GM21786 (cell line): ENCODE measurements at regions not wholly inside any gene's neighbourhood (a gene's known extent, or its start where the extent isn't known, plus 50 kb on each side); places are given as distances from the start of the nearest gene placed in this dataset.
A peak's percentile ranks its signal among the peaks of the same experiment; 100 is the strongest.

Source experiments
- ATAC-seq: cut with Tn5 transposase; IDR thresholded peaks from one replicate; pipeline ENCODE4 v1.9.1; 2021; ENCODE audit not compliant: unreplicated experiment

DNA sequence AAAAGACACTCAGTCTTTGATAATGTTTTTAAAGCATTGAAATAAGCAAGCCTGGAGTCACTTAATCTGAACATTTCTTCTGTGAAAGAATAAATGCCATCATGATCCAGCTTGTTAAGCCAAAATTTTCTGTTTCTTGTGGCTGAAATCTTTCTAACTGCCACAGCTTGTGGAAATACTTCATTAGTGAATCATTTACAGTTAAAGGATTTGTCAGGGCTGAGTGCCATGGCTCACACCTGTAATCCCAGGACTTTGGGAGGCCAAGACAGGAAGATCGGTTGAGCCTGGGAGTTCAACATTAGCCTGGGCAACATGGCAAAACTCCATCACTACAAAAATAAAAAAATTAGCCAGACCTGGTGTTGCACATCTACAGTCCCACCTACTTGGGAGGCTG is 93.3 kb upstream of the PDE5A start:
- no peak for ATAC-seq

DNA sequence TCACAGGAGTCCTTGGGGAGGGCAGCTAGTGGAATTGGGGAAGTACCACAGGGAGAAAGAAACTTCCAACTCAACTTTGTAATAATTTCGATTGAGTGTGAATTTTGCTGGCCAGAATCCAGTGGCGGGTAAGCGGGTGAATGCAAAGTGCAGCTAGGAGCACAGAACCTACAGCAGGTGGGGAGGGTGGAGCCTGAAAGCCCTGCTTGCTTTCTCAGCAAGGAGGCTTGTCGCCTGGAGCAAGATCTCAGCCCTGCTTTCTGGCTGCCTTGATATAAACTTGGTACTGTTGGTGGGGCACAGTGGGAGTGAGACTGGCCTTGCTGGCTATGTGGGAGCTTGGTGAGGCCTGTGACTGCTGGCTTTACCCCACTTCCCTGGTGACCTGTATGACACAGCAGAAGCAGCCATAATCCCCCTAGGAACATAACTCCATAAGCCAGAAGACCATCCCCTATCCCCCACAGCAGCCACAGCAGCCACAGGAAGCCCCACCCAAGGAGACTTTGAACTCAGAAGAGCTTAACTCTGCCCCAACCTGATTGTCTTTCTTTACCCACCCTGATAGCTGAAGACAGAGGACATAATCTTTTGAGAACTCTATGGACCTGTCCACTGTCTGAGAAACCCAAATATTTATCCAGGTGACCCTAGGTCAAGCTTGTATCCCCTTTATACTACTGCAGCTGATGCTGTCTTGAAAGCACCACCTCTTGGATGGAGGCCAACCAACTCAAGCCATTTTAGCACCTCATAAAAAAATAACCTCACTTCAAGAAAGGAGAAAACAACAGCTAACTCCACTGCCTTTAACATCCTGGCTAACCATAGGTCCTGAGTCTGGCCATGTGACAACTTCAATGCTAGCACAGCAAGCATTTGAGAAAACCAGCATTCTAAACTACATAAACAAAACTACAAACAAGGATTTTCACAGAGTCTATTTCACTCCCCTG is 87.2 kb upstream of the PDE5A start:
- no peak for ATAC-seq

DNA sequence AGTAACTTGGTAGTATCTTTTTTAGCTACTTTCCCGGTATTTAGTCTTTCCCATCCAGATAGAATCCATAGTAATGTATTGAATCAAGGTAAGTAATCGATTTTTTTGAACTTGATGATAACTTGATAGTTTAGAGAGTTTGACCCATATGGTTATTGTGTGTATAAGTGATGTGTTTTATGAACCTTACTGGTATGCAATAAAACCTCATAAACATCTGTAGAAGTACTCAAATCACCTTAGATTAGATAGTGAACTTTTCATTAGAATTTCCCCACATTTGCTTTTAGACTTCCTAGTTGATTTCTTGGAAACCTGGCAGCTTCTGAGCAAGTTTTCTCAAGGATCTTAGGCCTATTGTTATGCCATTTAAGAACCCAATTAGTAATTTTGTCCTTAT is 80.8 kb upstream of the PDE5A start:
- ATAC-seq = no peak

DNA sequence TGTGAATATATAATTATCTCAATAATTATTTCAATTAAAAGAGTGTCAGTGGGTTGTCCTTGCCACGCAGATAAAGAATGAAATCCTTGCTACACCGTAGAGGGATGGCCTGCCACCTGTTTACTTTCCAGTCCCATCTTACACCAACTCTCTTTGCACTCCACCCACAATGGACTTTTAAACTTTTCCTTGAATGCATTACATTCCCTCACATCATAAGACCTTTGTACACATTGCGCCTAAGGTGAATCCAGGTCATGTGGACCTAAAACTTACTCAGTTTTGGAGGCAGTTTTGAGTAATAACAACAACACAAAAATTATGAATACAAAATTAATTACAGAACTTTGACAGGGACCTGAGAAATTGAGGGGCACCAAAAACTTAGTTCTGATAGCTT is 78.7 kb upstream of the PDE5A start:
- no peak for ATAC-seq

DNA sequence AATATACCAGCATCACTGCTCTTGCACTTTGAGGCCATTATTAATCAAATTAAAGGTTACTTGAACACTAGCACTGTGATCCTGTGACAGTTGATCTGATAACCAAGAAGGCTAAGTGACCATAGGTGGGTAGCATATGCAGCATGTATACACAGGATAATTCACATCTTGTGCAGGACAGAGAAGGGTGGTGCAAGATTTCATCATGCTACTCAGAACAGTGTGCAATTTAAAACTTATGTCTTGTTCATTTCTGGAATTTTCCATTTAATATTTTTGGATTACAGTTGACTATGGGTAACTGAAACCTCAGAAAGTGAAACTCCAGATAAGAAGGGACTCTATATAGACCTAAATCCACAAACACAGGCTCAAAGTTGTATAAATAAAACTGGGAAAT is 78.2 kb upstream of the PDE5A start:
- ATAC-seq = no peak

DNA sequence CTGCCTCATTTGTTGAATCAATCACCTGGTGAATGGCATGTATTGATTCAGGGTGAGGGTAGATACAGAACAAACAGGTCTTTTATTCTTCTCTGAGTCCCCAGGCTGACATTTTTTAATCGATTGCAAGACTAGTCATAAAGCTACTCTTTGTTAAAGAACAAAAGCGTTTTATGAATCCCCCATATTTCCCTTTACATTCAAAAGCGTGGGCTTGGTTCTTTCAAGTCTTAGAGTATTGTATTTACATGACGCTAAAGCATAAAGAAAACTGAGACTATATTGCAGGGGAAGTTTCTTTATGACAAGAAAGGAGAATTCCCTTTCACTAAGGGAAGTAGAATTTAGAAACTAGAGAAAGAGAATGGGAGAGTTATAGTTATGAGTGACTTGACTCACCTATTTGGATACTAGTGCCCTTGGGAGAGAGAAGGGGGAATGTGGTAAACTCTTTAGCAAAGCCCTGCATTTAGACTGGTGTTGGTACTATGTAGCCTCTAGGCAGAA is 69.3 kb upstream of the PDE5A start:
- ATAC-seq = peak; percentile 68

DNA sequence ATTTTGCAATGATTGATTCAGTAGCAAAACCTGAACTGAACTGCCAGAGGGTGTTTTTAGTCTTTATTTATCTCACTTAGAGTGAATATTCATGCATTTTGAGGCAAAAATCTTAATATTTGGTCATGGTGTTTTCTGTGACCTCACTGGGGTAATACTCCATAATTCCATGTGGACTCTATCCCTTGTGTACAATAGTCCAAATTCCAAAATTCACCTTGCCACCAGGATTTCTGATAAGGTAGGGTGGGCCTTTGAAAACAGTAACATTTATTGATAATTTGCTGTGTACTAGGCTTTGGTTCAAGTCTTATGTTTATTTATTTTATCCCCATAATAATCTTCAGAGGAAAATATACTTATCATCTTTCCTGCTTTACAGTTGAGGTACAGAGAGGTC is 68.4 kb upstream of the PDE5A start:
- no peak for ATAC-seq

DNA sequence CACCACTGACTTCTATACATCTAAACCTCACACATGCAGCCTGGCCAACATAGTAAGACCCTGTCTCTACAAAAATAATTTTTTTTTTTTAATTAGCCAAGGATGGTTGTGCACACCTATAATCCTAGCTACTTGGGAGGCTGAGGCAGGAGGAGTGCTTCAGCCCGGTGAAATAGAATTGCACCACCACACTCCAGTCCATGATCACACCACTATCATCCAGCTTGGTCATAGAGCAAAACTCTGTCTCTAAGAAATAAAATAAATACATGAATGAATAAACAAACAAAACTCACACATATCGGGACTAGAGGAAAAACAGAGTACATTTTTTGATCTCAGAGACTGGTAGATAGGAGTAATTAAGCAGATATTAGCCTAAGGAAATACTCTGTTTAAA is 66.6 kb upstream of the PDE5A start:
- ATAC-seq = no peak

DNA sequence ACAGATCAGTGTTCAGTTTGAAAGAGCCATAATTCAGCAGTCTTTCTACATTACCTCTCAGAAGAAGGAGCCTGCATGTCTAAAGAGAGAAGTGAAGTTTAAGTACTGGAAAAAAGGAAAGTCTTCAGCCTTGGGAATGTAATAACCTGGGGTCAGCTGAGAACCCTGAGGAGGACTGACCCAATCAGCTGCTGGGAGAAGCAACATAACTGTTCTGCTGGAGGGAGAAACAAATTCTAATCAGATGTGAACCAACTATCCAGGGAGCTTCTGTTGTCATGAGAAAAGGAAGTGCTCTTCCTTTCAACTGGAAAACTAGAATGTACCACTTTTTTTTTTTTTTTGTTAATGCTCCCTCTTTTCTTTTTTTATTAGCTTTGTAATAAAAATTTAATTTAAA is 64.5 kb upstream of the PDE5A start:
- no peak for ATAC-seq

DNA sequence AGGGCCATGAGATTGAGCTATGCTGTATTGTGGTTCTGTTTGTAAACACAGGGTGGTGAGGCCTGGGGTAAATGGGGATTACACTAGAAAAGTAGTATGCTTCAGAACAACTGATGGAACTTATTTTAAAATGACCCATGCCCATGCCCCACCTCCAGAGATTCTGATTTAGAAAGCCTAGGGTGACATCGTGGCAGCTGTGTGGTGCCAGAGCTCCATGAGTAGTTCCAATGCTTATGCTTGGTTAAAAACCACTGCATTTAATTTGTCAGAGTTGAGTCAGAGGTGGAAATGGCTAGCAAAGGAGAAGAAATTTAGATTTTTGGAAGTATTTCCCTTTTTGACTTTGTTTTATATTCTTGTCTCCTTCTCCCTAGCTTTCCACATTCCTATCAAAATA is 63.4 kb upstream of the PDE5A start:
- no peak for ATAC-seq

DNA sequence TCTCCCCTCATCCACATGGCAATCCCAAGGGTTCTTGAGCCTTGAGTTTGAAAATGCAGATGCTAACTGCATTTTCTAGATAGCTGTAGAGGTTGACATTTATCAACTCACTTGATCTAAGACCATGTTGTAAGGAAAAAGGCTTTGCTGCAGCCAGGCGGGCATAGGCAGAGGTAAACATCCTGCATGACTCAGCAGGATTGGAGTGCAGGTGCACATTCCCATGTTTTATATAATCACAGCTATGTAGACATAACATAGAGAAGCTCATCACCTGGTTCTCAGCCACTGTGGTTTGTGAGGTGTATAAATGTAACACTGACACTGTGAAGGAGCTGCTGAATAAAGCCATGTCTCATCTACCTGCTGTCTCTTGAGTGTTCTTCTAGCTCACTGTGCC is 62.3 kb upstream of the PDE5A start:
- no peak for ATAC-seq

DNA sequence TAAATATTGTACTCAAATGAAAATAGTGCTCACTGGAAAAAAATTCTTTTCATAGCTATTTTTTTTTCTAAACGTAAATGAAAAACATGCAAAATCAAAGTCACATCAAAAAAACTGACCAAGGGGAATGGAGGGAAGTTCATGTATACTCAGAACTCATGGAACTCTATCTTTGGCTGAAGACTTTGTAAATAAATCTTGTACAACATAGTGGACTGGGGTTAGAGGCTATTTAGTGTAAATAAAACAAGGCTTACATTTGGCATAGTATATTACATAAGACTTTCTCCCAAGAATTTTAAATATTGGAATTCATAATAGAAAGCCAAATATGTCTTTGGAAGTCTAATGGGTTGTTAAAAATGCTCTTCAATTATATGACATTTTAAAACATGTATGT is 59.8 kb upstream of the PDE5A start:
- ATAC-seq = no peak

DNA sequence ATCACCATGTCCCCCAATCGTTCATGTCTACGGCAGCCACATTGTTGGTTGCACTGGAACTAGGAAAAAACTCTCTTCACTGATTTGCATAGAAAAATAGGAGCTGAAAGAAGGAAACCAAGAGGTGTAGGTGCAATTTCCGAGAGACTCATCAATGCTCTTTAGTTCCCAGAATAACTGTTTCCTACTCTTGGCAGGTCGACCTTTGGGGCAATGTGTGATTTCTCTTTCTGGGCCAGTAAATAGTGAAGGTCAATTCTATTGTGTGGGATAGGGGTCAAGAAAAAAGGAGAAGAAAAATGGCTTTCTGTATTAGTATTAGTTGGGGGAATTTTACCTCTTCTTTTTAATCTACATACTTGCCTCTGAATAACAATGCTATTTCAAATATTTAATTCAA is 55.9 kb upstream of the PDE5A start:
- ATAC-seq = no peak

DNA sequence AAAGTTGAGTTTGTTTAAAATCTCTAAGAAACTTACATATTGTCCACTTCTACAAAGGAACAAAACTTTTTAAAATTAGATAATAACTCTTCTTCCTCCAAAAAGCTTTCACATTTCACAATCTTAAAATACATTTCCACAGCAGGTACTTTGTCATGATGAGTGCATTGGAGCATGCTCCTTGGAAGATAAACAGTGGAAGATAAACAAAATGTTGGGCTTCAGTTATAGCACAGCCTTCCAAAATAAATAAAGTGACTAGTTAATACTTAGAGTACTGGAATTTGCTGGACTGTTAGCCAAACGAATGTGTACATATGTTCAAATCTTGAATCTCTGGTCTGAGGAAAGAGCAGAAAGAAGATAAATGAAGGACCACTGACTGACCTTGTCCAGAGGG is 54.9 kb upstream of the PDE5A start:
- no peak for ATAC-seq

DNA sequence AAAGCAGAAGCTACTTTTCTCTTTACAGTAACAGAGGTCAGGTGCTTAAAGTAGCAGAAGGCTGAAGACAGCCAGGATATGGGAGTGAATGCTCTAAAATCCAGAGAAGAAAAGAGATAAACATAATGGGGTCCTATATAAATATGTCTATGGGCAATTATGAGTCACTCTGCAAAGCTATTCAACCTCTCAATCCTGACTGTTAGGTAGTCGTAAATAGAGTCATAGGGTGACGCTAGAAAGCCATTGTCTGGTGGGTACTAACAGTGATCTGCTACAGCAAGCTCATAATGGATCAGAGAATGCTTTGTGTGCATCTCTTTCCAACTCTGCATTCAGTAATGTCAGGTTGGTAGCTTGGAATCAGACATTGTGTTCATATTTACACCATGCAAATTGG is 53.5 kb upstream of the PDE5A start:
- no peak for ATAC-seq

DNA sequence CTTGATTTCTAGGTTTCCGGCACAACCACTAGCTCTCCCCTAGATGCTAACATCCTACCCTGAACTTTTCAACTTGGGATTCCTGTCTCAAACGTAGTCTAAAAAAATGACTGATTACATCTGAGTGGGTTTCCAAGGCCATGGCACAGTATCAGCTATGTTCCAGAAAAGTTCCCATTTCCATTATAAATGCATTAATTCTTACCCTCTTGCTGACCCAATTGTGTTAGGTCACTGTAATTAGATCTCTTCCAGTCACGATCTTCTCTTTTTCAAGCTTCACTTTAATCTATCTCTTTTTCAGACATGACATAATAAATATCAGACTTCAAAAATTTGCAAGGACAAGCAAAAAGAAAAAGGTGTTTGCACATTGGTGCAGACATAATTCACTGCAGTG is 50.6 kb upstream of the PDE5A start:
- ATAC-seq = no peak

DNA sequence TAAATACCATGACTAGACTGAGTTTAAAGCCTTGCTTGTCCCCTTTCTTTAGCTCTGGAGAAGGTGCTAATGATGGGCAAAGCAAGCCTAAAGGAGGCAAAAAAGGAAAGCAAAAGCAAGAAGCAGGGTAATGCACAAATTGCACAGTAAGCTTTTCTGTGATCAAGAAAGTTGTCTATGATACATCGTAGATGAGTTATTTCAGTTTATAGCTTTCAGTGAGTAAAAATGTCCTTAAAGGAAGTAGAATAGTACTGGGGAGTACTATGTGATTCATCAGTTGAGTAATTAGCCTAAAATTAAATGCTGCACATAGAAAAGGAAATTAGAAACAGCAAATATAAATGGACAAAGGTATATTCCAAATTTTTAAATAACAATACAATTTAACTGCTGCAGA is 50.2 kb upstream of the PDE5A start:
- ATAC-seq = no peak
